ENCODE measurements at regions not wholly inside any gene's neighbourhood (a gene's known extent, or its start where the extent isn't known, plus 50 kb on each side); places are given as distances from the start of the nearest gene placed in this dataset.

DNA sequence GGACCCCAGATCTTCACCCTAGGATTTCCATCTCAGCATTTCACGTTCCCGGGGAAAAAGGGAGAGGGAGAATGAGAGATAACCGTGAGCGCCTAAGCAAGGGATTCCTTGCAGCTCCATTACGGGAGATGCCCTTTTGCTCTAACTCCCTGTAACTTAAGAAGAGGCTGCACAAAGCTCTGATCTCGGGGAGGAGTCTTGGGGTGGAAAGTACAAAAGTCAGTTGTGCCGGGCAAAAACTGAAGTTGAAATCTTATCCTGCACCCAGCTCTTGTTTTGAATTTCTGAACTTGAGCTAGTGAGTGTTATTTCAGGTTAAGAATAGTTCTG, 256.4 kb upstream of the SOX21 start:
- no peak for DNase-seq (ENCODE audit: low read depth)

DNA sequence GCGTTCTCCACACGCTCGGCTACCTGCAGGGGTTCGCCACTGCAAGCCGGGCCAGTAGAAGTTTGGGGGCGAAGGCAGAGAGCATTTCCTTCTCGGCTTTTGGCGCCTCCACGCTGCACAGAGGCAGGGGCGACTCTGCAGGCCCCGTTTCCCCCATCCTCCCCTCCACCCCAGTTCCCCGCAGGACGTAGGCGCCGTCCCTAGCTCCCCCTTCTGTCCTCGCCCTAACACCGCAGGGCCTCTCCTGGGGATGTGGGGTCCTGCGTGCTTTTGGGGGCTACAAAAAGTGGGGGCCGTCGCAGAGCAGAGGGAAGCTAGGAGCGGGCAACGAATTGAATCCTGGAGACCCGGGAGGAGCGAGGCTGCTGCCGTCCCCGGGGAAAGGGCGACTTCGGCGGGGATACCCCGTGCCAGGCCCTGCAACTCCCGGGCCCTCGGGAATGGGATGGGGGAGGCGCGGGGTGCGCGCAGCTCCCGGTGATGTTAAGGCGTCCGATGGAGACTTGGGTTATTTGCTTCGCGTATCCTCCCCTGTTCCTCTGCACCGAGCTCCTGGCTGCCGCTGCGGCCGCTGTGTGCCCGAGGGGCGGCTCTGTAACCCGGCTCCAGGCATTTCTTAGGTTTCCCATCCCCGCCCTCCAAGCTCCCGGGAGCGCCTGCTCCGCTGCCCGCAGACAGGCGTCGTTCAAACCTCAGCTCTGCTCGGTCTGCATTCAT, 255.9 kb upstream of the SOX21 start:
- DNase-seq (ENCODE audit: low read depth), result no peak

DNA sequence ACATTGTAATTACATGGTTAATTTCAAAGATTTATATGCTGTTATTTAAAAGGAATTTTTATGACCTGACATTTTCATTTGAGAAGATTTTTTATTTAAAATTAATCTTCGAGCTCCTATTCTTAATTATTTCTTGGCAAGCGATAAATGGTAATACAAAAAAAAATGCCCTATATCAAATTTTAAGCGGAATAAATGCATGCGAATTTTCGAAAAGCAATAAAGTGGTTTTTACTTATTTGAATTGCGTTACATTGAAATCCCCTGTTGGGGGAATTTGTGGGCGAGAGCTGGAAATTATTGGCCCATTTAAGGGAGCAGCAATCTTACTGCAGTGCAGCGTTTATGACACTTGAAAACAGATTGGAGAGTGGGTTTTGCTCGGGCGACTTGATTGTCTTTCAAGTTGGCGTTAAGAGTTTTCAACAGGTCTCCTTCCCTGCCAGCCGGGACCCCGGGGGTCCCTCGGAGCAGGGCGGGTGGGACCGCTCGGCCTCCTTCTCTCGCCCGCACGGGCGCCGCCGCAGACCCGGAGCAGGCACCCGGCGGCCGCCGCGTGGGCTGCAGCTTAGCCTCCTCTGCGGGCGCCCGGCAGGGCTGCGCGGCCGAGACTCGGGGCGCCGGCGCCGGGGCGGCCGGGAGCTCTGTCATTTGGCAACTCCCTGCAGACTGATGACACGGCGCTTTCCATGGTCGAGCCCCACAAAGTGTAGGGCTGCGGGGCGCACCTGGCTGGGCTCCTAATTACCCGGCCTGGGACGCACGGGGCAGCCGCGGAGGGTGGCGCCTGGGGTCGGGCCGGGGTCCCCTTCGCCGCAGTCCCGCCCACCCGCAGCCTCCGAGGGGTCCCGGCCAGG, 255.1 kb upstream of the SOX21 start:
- peak; percentile 10 for DNase-seq (ENCODE audit: low read depth)

DNA sequence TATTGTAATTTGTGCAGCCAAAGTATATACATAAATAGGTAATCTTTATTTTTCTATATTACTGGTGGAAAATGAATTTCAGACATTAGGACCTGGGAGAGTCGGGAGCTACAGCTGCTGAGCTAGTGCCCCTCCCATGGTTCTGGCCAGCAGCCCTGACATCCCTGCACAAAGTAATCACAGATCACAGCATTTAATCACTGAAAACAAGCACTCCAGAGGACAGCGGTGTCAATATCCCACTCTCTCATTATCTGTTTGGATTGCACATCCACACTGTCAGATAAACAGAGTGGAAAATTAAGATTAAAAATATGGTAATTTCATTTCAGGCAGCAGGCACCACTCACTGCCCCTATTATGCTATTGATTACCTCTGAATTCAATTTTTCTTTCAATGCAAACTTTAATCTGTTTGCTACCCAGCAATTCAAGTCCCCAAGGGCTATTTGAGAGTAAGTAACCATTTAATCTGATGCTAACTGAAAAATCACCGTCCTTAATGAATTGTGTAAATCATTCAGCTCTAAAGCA, 254.1 kb upstream of the SOX21 start:
- no peak for DNase-seq (ENCODE audit: low read depth)

DNA sequence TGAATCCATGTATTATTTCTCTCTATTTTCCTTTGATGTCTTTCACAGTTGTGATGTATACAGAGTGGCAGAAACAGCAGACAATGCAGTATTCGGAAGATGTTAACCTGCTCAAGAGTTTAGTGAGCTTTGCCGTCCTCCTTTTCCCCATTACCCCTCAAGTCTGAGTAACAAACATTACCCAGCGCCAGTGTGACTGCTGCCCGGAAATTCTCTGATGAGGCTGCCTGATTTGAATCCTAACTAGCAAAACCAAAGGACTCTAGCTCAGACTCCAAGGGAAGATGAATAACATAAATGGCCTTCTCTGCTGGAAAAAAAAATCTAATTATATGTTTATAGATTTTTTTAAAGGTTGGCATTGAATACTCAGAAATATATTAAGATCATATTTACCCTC, 247.3 kb upstream of the SOX21 start:
- no peak for DNase-seq (ENCODE audit: low read depth)

DNA sequence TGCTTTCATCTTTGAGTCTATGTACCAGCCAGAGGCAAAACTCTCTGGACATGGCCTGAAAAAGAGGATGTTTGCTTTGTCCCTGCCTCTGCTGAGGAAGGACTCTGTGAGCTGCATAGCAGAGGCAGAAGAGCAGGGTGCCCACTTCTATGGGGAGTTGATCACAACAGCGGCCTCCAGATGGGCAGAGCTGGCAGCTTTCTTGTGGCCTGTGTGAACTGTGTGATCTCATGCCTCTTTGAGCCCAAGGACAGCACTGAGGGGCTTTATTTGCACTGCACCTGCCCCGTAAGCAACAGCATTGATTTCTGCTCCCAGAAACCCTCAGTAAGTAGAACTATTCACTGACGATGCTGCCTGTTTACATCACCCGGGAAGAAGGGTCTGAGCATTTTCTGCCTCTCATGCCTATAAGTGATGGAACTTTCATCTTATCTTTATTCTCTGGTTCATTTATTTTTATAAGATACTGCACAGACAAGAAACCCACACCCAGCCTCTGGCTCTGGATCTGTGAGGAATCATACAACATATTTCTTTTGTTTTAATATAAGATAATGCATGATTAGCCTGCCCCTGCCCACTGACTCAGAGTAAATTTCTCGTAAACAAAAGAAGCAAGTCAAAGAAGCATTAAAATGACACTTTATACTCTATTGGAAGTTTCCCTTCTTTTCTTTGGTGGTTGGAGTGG, 244.2 kb upstream of the SOX21 start:
- DNase-seq (ENCODE audit: low read depth), result no peak

DNA sequence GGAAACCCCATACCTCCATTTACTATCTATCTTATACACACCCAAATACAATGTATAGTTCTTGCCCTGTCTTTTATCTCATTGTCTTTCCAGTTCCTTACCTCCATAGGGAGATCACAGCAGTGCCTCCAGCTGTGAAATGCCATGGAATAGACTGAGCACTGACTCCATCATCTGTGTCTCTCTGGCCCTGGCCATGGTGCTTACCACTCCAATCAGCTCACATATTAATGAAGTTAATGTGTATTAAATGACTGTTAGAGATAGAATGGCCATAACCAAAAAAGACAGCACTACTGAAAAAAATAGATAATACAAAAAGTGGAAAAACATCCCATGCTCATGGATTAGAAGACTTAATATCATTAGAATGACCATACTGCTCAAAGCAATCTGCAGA, 240.4 kb upstream of the SOX21 start:
- no peak for DNase-seq (ENCODE audit: low read depth)

DNA sequence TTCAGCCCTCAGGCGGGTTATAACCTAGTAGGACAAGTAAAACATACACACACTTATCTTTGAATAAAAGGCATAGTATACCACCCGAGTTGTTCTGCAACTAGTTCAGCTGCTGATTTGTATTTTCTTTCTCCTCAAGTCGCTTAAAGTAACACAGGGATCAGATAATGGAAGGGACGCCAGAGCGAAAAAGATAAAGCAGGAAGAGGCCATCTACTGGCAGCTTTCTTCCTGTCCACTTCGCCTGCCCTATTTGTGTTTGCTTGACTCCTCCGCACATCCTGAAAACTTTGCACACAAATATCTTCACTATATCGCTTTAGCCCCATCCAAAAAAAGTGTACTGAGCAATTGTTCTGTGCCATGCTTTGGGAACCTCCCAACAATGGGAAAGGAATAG, 238.0 kb upstream of the SOX21 start:
- DNase-seq (ENCODE audit: low read depth), result no peak

DNA sequence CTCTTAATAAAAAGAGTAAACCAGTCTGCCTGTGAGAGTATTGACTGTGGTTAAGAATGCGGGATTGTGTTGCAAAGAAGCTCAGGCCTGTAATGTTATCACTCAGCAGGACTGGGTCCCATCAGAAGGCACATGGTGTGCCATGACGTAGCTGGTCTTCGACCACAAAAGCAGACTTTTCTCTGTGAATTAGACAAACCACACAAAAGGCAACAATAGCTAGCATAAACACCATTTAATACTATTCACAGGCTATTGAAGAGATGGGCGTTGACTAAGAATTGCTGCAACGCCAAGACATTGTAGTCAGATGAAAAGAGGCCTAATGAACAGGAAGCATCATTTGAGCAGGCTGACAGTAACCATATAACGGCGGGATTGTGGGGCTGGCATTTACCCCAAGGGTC, 235.6 kb upstream of the SOX21 start:
- no peak for DNase-seq (ENCODE audit: low read depth)

DNA sequence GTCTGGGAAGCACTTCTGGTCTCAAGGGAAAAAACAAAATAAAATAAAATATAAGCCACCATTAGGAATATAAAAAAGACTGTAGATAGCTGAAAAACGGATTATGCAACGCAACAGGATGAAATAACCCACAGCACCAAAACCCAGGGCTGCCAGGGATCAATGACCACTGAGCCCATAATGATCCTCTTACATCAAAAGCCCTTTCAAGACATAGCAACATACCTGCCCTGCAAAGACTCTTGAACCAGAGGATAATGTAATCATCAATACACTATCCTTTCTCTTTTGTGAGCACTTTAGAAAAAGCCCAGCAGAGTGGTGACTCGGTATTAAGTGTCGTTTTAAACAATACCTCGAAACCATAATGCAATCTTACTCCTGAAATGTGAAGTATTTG, 235.0 kb upstream of the SOX21 start:
- DNase-seq (ENCODE audit: low read depth), result no peak

DNA sequence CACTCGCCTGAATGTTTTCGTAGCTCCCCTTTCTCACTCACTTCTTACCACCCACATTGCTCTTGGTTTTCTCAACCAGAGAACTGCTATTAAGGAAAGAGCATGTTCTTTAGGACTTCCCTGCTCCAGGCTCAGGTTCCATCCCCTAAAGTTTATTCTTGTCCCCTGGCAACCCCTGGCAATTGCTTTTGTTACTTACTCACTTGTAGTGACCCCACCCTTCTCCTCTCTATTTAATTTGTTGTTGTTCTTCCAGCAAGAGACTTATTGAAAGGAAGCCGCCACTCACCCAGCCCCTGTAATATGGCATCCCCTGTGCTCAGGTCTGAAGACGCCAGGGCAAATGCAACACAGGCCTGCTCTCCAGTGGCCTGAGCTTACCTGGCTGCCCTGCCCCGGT, 233.7 kb upstream of the SOX21 start:
- DNase-seq (ENCODE audit: low read depth), result no peak

DNA sequence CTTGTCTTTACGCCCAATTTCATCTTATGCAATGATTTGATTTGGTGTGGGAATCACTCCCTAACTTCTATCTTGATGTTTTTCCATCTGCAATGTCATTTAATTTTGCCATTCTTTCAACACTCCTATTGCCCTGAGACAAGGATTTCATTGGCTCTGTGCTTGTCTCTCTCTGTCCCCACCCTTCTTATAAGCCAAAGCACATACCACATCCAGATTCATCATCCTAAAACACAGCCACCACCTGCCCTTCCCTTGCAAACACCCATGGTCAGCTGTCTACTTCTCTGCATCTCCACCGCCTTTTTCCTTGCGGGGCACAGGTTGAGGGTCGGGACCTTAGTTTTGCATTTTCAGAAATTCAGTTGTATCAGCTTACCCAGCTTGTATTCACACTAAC, 225.8 kb upstream of the SOX21 start:
- DNase-seq (ENCODE audit: low read depth), result no peak

DNA sequence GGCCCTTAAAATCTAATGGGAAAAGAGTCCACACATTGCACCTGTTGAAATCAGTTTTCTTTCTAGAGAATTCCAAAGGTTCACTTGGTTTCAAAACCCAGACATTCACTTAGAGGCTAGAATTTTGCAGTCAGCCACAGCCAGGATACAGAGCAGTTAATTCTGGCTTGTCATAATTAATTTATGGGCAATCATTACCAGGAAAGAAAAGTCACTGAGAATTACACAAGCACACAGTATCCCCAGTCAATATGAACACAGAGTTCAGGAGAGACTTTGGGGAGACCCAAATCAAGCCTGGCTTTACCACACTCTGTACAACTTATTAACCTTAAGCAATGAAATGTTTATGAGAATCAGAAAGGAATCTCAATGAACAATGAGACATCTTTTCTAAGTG, 224.3 kb upstream of the SOX21 start:
- no peak for DNase-seq (ENCODE audit: low read depth)

DNA sequence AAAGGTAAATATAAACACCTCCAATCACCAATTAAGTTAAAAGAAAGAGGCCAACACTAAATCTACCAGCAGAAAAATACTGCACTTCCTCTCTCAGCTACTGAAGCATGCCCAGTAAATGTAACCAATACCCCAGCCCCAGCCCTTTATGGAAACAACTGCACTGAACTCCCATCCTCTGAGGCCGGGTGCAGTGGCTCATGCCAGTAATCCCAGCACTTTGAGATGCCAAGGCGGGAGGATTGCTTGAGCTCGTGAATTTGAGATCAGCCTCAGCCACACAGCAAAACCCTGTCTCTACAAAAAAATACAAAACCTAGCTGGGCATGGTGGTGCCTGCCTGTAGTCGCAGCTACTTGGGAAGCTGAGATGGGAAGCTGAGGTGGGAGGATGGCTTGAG, 221.6 kb upstream of the SOX21 start:
- DNase-seq (ENCODE audit: low read depth), result no peak

DNA sequence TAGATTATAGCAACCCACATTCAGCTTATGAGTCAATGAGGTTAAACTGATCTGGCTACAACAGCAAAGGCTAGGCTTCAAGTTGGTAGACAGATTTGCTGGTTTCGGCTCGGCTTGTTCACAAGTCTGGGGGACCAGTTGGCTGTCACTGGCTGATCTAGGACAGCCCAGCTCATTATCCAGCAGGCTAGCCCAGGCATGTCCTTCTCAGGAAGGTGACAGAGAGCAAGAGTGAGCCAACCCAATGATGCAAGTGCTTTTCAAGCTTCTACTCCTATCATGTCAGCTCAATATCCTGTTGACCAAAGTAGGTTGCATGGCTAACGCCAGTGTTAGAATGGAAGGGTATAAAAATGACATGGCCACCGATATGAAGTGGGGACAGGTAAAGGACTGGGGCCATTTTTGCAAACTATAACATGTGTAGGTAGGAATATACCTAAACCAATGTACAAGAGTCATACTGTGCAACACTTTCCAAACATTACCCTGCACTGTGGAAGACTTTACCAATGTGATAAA, 220.9 kb upstream of the SOX21 start:
- no peak for DNase-seq (ENCODE audit: low read depth)

DNA sequence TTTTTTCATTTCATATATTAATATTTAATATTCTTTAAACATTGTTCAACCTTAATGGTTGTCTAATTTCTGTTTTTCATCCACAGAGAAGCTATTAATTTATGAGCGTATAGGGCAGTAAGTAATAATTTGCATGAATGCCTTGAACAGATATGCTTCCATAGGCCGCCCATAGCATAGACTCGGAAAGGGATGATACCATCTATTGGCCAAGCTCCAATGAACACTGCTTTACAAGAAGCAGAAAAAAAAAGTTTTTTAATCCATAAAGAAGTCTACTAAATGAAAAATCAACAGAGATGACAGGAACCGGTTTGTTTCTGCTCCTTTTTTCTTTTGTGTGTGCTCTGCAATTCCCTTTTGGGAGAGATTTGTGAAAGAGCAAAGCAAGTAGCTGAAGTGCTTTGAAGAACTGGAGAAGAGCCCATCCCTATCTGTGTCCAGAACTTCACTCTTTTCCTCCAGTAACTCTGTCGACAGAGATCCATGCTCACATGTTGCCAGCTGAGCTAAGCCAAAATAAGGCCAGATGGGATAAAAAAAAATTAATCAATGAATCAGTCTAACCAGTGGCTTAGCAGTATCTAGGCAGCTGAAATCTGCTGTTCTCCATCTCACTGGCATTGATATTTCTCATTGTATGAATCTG, 215.9 kb upstream of the SOX21 start:
- no peak for DNase-seq (ENCODE audit: low read depth)

DNA sequence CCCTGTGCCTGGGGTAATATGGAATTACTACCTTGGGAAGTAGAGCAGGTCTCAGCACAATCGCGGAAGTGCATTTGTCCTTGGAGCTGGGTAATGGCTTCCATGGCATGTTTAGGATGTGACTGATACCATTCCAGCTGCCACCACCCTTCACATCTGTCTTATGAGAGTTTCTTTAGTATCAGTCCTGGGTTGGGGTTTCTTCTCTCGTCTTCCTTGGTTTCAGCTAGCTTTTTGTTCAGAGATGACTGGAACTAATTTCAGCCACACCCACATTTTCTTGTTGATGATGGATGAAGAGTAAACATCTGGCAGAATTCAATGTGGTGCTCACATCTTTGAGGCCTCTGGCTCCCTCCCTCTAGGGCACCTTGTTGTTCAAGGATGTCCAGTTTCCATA, 212.9 kb upstream of the SOX21 start:
- no peak for DNase-seq (ENCODE audit: low read depth)

DNA sequence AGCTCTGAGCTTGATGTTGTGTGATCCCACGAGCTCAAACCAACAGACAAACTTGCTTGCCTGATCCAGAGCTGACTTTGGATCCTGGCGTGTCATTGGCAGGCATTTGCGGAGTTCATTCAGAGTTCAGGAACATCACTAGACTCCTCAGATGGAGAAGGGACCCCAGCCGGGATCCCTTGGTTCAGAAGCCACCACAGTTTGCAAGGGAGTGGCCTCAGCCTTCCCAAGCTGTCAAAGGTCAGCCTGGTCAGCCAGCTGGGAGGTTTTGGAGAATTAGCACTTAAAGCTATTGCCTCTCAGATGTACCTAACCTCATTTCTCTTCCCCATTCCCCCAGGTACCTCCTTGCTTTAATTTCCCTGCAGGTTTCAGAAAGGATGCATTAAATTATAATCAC, 208.8 kb upstream of the SOX21 start:
- DNase-seq (ENCODE audit: low read depth), result no peak

DNA sequence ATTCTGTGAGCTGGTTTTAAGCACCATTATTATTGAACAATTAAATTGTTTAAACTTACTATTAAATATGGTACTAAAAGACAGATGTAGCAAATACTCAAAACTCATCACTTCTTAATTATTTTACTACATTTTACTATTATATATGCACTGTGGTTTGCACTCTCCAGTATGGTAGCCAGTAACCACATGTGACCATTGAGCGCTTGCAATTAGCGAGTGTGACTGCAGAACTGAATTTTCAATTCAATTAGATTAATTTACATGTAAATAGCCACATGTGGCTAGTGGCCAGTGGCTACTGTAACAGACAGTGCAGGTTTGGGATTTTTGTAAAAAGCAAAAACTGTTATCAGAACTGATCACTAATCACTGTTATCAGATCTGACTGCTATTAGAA, 208.2 kb upstream of the SOX21 start:
- no peak for DNase-seq (ENCODE audit: low read depth)

DNA sequence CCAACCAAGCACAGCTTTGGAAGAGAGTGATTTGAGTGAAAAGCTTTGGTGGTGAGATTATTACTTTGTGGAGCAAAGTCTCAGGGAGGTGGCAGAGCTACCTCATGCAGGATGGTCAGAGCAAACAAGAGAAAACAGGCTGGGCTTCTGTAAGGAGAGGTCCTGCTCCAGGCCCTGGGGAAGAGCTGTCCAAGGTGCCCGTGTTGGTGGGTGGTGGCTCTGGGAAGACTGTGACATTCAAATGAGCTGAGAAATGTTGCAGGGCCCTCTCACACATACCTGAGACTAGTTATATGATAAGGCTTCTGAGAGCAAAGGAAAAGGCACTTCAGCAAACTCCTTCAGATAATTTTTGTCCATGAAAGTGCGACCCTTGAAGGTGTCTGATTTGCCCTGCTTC, 205.5 kb upstream of the SOX21 start:
- peak; percentile 6 for DNase-seq (ENCODE audit: low read depth)

DNA sequence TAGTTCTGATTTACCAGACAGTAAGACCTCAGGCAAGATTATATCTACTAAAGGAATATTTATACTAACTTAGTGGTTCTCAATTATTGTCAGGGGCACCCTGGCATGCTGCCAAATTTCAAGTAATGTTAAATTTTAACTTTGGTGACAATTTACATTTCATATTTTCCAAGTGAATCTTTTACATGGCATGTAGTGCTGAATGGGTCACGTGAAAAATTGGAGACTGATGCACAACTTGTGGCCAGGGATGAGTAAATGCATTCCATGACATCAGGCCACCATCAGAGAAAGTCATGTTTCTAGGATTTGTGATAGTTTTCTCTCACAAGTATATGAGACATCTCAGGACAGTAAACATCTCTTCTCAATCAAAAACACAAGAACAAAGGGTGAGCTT, 202.6 kb upstream of the SOX21 start:
- DNase-seq (ENCODE audit: low read depth), result no peak

DNA sequence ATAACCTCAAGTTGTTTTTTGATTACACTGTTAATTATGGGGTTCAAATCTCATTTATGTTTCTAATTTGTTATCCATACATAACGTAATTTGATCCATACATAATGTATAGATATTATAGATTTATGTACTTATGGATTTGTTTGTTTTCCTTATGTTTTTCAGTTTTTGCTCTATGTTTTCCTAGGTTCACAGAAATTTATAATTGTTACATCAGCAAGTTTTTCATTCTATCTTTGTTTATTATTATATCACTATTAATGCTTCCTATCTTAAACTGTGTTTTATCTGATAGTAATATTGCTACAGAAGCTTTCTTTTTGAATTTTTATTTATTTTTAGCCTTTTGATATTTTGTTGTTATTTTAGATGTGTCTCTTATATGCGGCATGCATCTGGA, 194.3 kb upstream of the SOX21 start:
- no peak for DNase-seq (ENCODE audit: low read depth)

All from iris pigment epithelial cell (primary cell).